ENCODE measurements at regions not wholly inside any gene's neighbourhood (a gene's known extent, or its start where the extent isn't known, plus 50 kb on each side); places are given as distances from the start of the nearest gene placed in this dataset.
"Not testable (repeated sequence)": the region's sequence is repeated elsewhere in the genome, so short reads cannot be mapped to it uniquely, and the experiment has no call there.

GRCh38 chr10:4181621-4182049 lies 396.6 kb upstream of the KLF6 start:
- DNase-seq = no peak

- no peak for DNase-seq
These were observed 396.1 kb upstream of the KLF6 start for GRCh38 chr10:4181081-4181480.

GRCh38 chr10:4177791-4178190 lies 392.8 kb upstream of the KLF6 start:
- no peak for DNase-seq

- no peak for DNase-seq
These were observed 391.7 kb upstream of the KLF6 start for GRCh38 chr10:4176500-4177281.

- no peak for DNase-seq
These were observed 389.2 kb upstream of the KLF6 start for GRCh38 chr10:4174197-4174596.

- no peak for DNase-seq
These were observed 385.8 kb upstream of the KLF6 start for GRCh38 chr10:4170633-4171314.

- no peak for DNase-seq
These were observed 385.2 kb upstream of the KLF6 start for GRCh38 chr10:4170181-4170580.

GRCh38 chr10:4169448-4169847 lies 384.4 kb upstream of the KLF6 start:
- no peak for DNase-seq

- no peak for DNase-seq
These were observed 382.2 kb upstream of the KLF6 start for GRCh38 chr10:4167216-4167615.

- DNase-seq = no peak
These were observed 377.7 kb upstream of the KLF6 start for GRCh38 chr10:4162571-4163286.

GRCh38 chr10:4159173-4159572 lies 374.2 kb upstream of the KLF6 start:
- DNase-seq = no peak

- DNase-seq = no peak
These were observed 369.2 kb upstream of the KLF6 start for GRCh38 chr10:4154191-4154715.

GRCh38 chr10:4151466-4151865 lies 366.5 kb upstream of the KLF6 start:
- DNase-seq = no peak

- DNase-seq = no peak
These were observed 365.7 kb upstream of the KLF6 start for GRCh38 chr10:4150676-4151075.

- not testable (repeated sequence) for DNase-seq
These were observed 364.5 kb upstream of the KLF6 start for GRCh38 chr10:4149460-4149859.

GRCh38 chr10:4147245-4147644 lies 362.2 kb upstream of the KLF6 start:
- DNase-seq = no peak

- no peak for DNase-seq
These were observed 359.8 kb upstream of the KLF6 start for GRCh38 chr10:4144817-4145216.

- no peak for DNase-seq
These were observed 356.5 kb upstream of the KLF6 start for GRCh38 chr10:4141471-4141870.

GRCh38 chr10:4138146-4138721 lies 353.2 kb upstream of the KLF6 start:
- DNase-seq = no peak

GRCh38 chr10:4137299-4137698 lies 352.3 kb upstream of the KLF6 start:
- DNase-seq = no peak

- no peak for DNase-seq
These were observed 351.1 kb upstream of the KLF6 start for GRCh38 chr10:4136121-4136520.

GRCh38 chr10:4132216-4132556 lies 347.2 kb upstream of the KLF6 start:
- DNase-seq = no peak
